WTC11 (cell line): ENCODE measurements at regions not wholly inside any gene's neighbourhood (a gene's known extent, or its start where the extent isn't known, plus 50 kb on each side); places are given as distances from the start of the nearest gene placed in this dataset.

ENCODE experiments used
- ATAC-seq: fragments of 200-7000 bp; cut with Tn5 transposase; 2 replicates; pipeline ENCODE4 v1.10.0; 2021; ENCODE audit warnings: mild to moderate bottlenecking, moderate library complexity
- CTCF ChIA-PET: fragments of 300-600 bp; sonication (Branson Sonifier 250); formaldehyde crosslinking; loops from one replicate; lab custom pipeline; 2021; ENCODE audit warnings: antibody characterized with exemption; lab: Charles Lee
- POLR2A ChIA-PET: fragments of 350-600 bp; sonication (Branson Sonifier 250); formaldehyde crosslinking; loops from one replicate; lab custom pipeline; 2021; ENCODE audit warnings: antibody characterized with exemption; lab: Charles Lee
- DNase-seq: peaks from one replicate; pipeline ENCODE4 v3.0.0; 2021; ENCODE audit warnings: low spot score
- H3K27ac Mint-ChIP-seq: 2 replicates; pipeline ENCODE4 v1.8.0; 2021; ENCODE audit warnings: mixed read lengths
- H3K27me3 Mint-ChIP-seq: 2 replicates; pipeline ENCODE4 v1.8.0; 2021; ENCODE audit warnings: low read depth, mild to moderate bottlenecking, moderate library complexity, mixed read lengths
- H3K36me3 Mint-ChIP-seq: 2 replicates; pipeline ENCODE4 v1.8.0; 2021; ENCODE audit warnings: mixed read lengths
- H3K4me1 Mint-ChIP-seq: 2 replicates; pipeline ENCODE4 v1.8.0; 2022; ENCODE audit warnings: mixed read lengths
- H3K4me3 Mint-ChIP-seq: 2 replicates; pipeline ENCODE4 v1.8.0; 2021; ENCODE audit warnings: mild to moderate bottlenecking, moderate library complexity, mixed read lengths
- H3K9me3 Mint-ChIP-seq: 2 replicates; pipeline ENCODE4 v1.8.0; 2021; ENCODE audit warnings: mixed read lengths
- ARID4B ChIP-seq: sonication (generic); formaldehyde crosslinking; IDR thresholded peaks from 2 replicates; pipeline ENCODE4 v1.8.0; 2023; ENCODE audit warnings: missing genetic modification reagents, mild to moderate bottlenecking, borderline replicate concordance
- ELF4 ChIP-seq: sonication (generic); formaldehyde crosslinking; IDR thresholded peaks from 2 replicates; pipeline ENCODE4 v1.8.1; 2022; ENCODE audit warnings: low read depth, mild to moderate bottlenecking, moderate library complexity, missing genetic modification reagents
- EMX1 ChIP-seq: fragments of 250-450 bp; sonication (Bioruptor Pico); IDR thresholded peaks from 2 replicates; pipeline ENCODE4 v1.8.0; 2021; ENCODE audit warnings: mild to moderate bottlenecking
- GRHL2 ChIP-seq: fragments of 250-450 bp; sonication (Bioruptor Pico); IDR thresholded peaks from 2 replicates; pipeline ENCODE4 v1.8.0; 2022; ENCODE audit warnings: mild to moderate bottlenecking, moderate library complexity; ENCODE audit not compliant: insufficient replicate concordance, severe bottlenecking
- JAZF1 ChIP-seq: fragments of 250-450 bp; sonication (Bioruptor Pico); IDR thresholded peaks from 2 replicates; pipeline ENCODE4 v1.9.0; 2021; ENCODE audit warnings: moderate library complexity, mild to moderate bottlenecking, inconsistent platforms
- MXD4 ChIP-seq: fragments of 250-450 bp; sonication (Bioruptor Pico); IDR thresholded peaks from 2 replicates; pipeline ENCODE4 v1.8.0; 2021; ENCODE audit warnings: mild to moderate bottlenecking, moderate library complexity, borderline replicate concordance
- MYBL2 ChIP-seq: sonication (generic); formaldehyde crosslinking; IDR thresholded peaks from 2 replicates; pipeline ENCODE4 v1.8.1; 2023; ENCODE audit warnings: mild to moderate bottlenecking, moderate library complexity, missing genetic modification reagents
- RELA ChIP-seq: sonication (generic); formaldehyde crosslinking; IDR thresholded peaks from 2 replicates; pipeline ENCODE4 v1.8.1; 2022; ENCODE audit warnings: missing genetic modification reagents, mild to moderate bottlenecking, borderline replicate concordance
- TEAD1 ChIP-seq: sonication (generic); formaldehyde crosslinking; IDR thresholded peaks from 2 replicates; pipeline ENCODE4 v1.8.0; 2022; ENCODE audit warnings: mild to moderate bottlenecking, missing genetic modification reagents
- TP53 ChIP-seq: sonication (generic); formaldehyde crosslinking; IDR thresholded peaks from 2 replicates; pipeline ENCODE4 v1.8.1; 2023; ENCODE audit warnings: mild to moderate bottlenecking, missing genetic modification reagents
- ZNF219 ChIP-seq: sonication (generic); formaldehyde crosslinking; IDR thresholded peaks from 2 replicates; pipeline ENCODE4 v1.8.0; 2023; ENCODE audit warnings: missing genetic modification reagents, mild to moderate bottlenecking, borderline replicate concordance
- ZNF281 ChIP-seq: sonication (generic); formaldehyde crosslinking; IDR thresholded peaks from 2 replicates; pipeline ENCODE4 v1.8.0; 2023; ENCODE audit warnings: mild to moderate bottlenecking, missing genetic modification reagents
- ZNF416 ChIP-seq: fragments of 250-450 bp; sonication (Bioruptor Pico); IDR thresholded peaks from 2 replicates; pipeline ENCODE4 v1.9.0; 2021; ENCODE audit warnings: mild to moderate bottlenecking, inconsistent platforms
- TF ChIP-seq, protein P1 (sequence below): fragments of 250-450 bp; sonication (Bioruptor Pico); IDR thresholded peaks from 2 replicates; pipeline ENCODE4 v1.9.0; 2021; ENCODE audit warnings: mild to moderate bottlenecking
- TF ChIP-seq, protein P2 (sequence below): fragments of 250-450 bp; sonication (Bioruptor Pico); IDR thresholded peaks from 2 replicates; pipeline ENCODE4 v2.1.2; 2022; ENCODE audit warnings: mild to moderate bottlenecking, moderate library complexity

GRCh38 chr17:83186226-83186625, 106.8 kb downstream of the METRNL start (continued):
- TF ChIP-seq JAZF1 (CRISPR knock-in tag): no peak

- TF ChIP-seq, protein P1, sequence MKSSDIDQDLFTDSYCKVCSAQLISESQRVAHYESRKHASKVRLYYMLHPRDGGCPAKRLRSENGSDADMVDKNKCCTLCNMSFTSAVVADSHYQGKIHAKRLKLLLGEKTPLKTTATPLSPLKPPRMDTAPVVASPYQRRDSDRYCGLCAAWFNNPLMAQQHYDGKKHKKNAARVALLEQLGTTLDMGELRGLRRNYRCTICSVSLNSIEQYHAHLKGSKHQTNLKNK: no peak
- peaks cover 34% of the 10 kb centered on the region for H3K9me3 Mint-ChIP-seq
- DNase-seq (peak; percentile 4), ATAC-seq (no peak)
- no peak overlapping the region for H3K4me3 Mint-ChIP-seq
- H3K27ac Mint-ChIP-seq: no peak overlapping the region
- H3K27me3 Mint-ChIP-seq: peaks cover 5% of the 10 kb centered on the region; the same call in 1 of the 2 replicates
- H3K36me3 Mint-ChIP-seq: no peaks in the 10 kb centered on the region
- POLR2A ChIA-PET: no interaction called here
- H3K4me1 Mint-ChIP-seq: no peaks in the 10 kb centered on the region
- CTCF ChIA-PET: no interaction called here
These were observed 107.5 kb downstream of the METRNL start for GRCh38 chr17:83186751-83187421.

DNA sequence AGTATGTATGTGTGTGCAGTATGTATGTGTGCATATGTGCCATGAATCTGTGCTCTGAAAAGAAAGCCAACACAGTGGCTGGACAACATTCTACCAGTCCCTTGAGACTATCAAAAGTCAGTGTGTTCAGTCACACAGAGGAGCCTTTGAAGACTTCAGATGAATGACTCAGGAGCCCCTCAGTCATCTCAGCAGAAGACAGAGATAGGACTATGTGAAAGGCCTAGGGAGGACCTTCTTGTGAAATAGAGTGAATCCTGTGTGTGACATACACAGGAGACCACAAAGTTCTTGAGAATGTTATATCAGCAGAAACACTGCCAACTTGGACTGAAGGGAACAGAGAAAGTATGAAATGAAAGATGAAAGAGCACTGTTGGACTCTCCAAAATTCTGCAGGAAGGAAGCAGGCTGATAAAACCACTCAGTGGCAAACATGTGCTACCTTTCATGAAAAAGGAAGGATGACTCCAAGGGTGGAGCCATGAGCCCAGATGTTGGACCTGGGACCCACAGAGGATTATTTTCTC, 108.4 kb downstream of the METRNL start:
- Mint-ChIP-seq H3K27me3 (peaks cover 5% of the 10 kb centered on the region; the same call in 1 of the 2 replicates), H3K9me3 (peaks cover 37% of the 10 kb centered on the region), H3K4me1 (no peaks in the 10 kb centered on the region), H3K4me3 (no peak overlapping the region), H3K36me3 (no peaks in the 10 kb centered on the region), H3K27ac (no peak overlapping the region)
- ATAC-seq: no peak
- CTCF ChIA-PET: no interaction called here
- no peak for DNase-seq
- POLR2A ChIA-PET: no interaction called here
- TF ChIP-seq TEAD1 (CRISPR knock-in tag): no peak

DNA sequence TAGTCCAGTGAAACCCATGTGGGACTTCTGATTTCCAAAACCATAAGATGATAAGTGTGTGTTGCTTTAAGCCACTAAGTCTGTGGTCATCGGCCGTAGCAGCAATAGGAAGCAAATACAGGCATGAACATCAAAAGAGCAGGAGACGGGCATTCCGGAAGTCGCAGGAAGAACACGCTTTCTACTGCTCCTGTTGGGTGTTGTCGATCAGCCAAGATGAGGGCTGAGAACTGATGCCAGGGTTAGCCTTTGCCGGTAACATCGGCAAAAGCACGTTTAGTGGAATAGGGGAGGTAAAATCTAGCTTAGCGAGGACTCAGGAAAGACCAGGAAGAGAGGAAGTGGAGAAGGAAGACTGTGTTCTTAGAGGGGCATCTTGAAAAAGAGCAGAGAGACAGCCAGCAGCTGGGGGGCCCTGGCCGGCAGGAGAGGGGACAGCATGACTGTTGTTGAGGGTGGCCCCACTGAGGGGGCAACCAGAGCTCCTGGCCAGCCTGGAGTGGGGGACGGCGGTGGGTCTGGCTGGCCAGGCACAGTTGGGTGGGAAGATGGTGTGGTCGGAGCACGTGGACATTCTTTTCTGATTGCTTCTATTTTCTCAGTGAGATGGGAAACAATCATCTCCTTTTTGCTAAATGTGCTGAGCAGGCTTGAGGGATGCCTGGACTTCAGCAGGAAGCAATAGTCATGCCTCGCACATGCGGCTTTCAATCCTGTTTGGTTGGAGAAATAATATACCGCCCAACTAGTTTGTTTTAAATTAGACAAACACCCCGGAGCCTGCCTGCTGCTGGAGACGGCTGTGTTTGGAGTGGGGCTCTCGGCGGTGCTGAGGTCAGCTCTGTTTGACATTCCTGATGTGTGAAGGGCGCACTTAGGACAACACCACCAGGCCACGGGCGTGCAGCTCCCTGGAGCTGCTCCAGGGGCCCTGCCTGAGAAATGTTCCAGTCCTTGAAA, 109.9 kb downstream of the METRNL start:
- DNase-seq: peak; percentile 1
- no peaks in the 10 kb centered on the region for H3K4me1 Mint-ChIP-seq
- no peak overlapping the region for H3K4me3 Mint-ChIP-seq
- ChIA-PET POLR2A (no interaction called here), CTCF (no interaction called here)
- no peak for ATAC-seq
- peaks cover 5% of the 10 kb centered on the region; the same call in 1 of the 2 replicates for H3K27me3 Mint-ChIP-seq
- H3K36me3 Mint-ChIP-seq: 0 out of 2 replicates have a peak, but pooled peaks cover 3% of the 10 kb centered on the region
- peaks cover 37% of the 10 kb centered on the region for H3K9me3 Mint-ChIP-seq
- H3K27ac Mint-ChIP-seq: no peak overlapping the region
- TF ChIP-seq ELF4 (CRISPR knock-in tag) (no peak), MYBL2 (no peak), ZNF219 (CRISPR knock-in tag) (no peak), EMX1 (CRISPR knock-in tag) (no peak), RELA (CRISPR knock-in tag) (no peak), TP53 (no peak), MXD4 (no peak), ZNF281 (no peak), ZNF416 (CRISPR knock-in tag) (no peak), GRHL2 (CRISPR knock-in tag) (no peak), ARID4B (CRISPR knock-in tag) (no peak)
- TF ChIP-seq, protein P2, sequence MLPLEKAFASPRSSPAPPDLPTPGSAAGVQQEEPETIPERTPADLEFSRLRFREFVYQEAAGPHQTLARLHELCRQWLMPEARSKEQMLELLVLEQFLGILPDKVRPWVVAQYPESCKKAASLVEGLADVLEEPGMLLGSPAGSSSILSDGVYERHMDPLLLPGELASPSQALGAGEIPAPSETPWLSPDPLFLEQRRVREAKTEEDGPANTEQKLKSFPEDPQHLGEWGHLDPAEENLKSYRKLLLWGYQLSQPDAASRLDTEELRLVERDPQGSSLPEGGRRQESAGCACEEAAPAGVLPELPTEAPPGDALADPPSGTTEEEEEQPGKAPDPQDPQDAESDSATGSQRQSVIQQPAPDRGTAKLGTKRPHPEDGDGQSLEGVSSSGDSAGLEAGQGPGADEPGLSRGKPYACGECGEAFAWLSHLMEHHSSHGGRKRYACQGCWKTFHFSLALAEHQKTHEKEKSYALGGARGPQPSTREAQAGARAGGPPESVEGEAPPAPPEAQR: no peak
